ENCODE measurements at regions not wholly inside any gene's neighbourhood (a gene's known extent, or its start where the extent isn't known, plus 50 kb on each side); places are given as distances from the start of the nearest gene placed in this dataset.

- peaks cover 32 to 63% (median 43%) of the 10 kb centered on the region in 3 donors for H3K4me1 ChIP-seq
- intact Hi-C loops (cut with DNase I): no loop called here
- FAIRE-seq (no peak), DNase-seq (peak; percentile 81 to 88 (median 84)), ATAC-seq (peak; percentile 63 to 78 (median 70))
- no peaks in the 10 kb centered on the region for H3K27me3 ChIP-seq
- peak overlapping the region; percentile 46 to 82 (median 58) for H3K27ac ChIP-seq
- TF ChIP-seq CTCF (IDR thresholded peaks at IDR 0.05): no peak
- peak overlapping the region in 1 of 4 donors; percentile 5 for H3K4me3 ChIP-seq
- WGBS, 2 donors: 7 to 14% methylated on average over 4 of the region's 4 CpGs
- no peaks in the 10 kb centered on the region for H3K36me3 ChIP-seq
- H3K9me3 ChIP-seq: no peaks in the 10 kb centered on the region
Measured at GRCh38 chr5:124289130-124289529, 457.3 kb downstream of the ZNF608 start.

GRCh38 chr5:124287813-124288212, 458.6 kb downstream of the ZNF608 start:
- WGBS, 2 donors: 93 to 97% methylated on average over 3 of the region's 3 CpGs
- ATAC-seq (no peak), FAIRE-seq (no peak), DNase-seq (no peak)
- H3K27me3 ChIP-seq: no peaks in the 10 kb centered on the region
- H3K36me3 ChIP-seq: no peaks in the 10 kb centered on the region
- intact Hi-C loops (cut with DNase I): no loop called here
- H3K4me3 ChIP-seq: no peak overlapping the region
- peaks cover 28 to 65% (median 41%) of the 10 kb centered on the region in 3 donors for H3K4me1 ChIP-seq
- no peak for TF ChIP-seq CTCF (IDR thresholded peaks at IDR 0.05)
- no peaks in the 10 kb centered on the region for H3K9me3 ChIP-seq
- peak overlapping the region in 2 of 4 donors; percentile 46 to 82 for H3K27ac ChIP-seq

GRCh38 chr5:124285733-124286132, 460.7 kb downstream of the ZNF608 start:
- Histone ChIP-seq H3K9me3 (no peaks in the 10 kb centered on the region), H3K4me3 (no peak overlapping the region), H3K27ac (peak overlapping the region in 3 of 4 donors; percentile 13 to 33 (median 30)), H3K4me1 (peaks cover 19 to 47% (median 33%) of the 10 kb centered on the region in 3 donors), H3K36me3 (no peaks in the 10 kb centered on the region), H3K27me3 (no peaks in the 10 kb centered on the region)
- no peak for ATAC-seq
- intact Hi-C loops (cut with DNase I): no loop called here
- DNase-seq: no peak
- FAIRE-seq: no peak
- 90 to 91% methylated on average over 1 of the region's 1 CpG for WGBS, 2 donors
- no peak for TF ChIP-seq CTCF (IDR thresholded peaks at IDR 0.05)

GRCh38 chr5:124285071-124285470, 461.4 kb downstream of the ZNF608 start:
- no peaks in the 10 kb centered on the region for H3K36me3 ChIP-seq
- no peaks in the 10 kb centered on the region for H3K27me3 ChIP-seq
- no peak overlapping the region for H3K4me3 ChIP-seq
- ATAC-seq (peak; percentile 45 to 68 (median 52)), DNase-seq (peak in 4 of 6 donors; percentile 63 to 88 (median 82)), FAIRE-seq (no peak)
- H3K9me3 ChIP-seq: no peaks in the 10 kb centered on the region
- H3K27ac ChIP-seq: peak overlapping the region in 2 of 4 donors; percentile 30 to 33
- peaks cover 14 to 40% (median 29%) of the 10 kb centered on the region in 3 donors for H3K4me1 ChIP-seq
- intact Hi-C loops (cut with DNase I): no loop called here
- WGBS, 2 donors: 15 to 25% methylated on average over 4 of the region's 4 CpGs
- no peak for TF ChIP-seq CTCF (IDR thresholded peaks at IDR 0.05)

- no peak for FAIRE-seq
- Histone ChIP-seq H3K9me3 (no peaks in the 10 kb centered on the region), H3K36me3 (no peaks in the 10 kb centered on the region), H3K4me3 (no peak overlapping the region), H3K27me3 (no peaks in the 10 kb centered on the region), H3K4me1 (peaks cover 6 to 36% (median 29%) of the 10 kb centered on the region in 3 donors), H3K27ac (no peak overlapping the region)
- ATAC-seq: no peak
- TF ChIP-seq CTCF (IDR thresholded peaks at IDR 0.05): no peak
- WGBS, 2 donors: 34 to 45% methylated on average over 2 of the region's 2 CpGs
- intact Hi-C loops (cut with DNase I): no loop called here
- DNase-seq: no peak
Measured at GRCh38 chr5:124283031-124283430, 463.4 kb downstream of the ZNF608 start.
